DND-41 (cell line): ENCODE measurements at regions not wholly inside any gene's neighbourhood (a gene's known extent, or its start where the extent isn't known, plus 50 kb on each side); places are given as distances from the start of the nearest gene placed in this dataset.

Experiments
- EZH2 ChIP-seq: IDR thresholded peaks from 3 replicates; pipeline ENCODE4 v1.6.1; 2012; ENCODE audit warnings: borderline replicate concordance, low read depth, mild to moderate bottlenecking, moderate library complexity, low read length, inconsistent platforms; ENCODE audit not compliant: severe bottlenecking
- TF ChIP-seq, protein P1 (sequence below): IDR thresholded peaks from 2 replicates; pipeline ENCODE4 v1.5.1; 2012; ENCODE audit warnings: borderline replicate concordance, low read length, moderate library complexity, mild to moderate bottlenecking; ENCODE audit not compliant: poor library complexity, severe bottlenecking; ENCODE audit errors: extremely low read depth

DNA sequence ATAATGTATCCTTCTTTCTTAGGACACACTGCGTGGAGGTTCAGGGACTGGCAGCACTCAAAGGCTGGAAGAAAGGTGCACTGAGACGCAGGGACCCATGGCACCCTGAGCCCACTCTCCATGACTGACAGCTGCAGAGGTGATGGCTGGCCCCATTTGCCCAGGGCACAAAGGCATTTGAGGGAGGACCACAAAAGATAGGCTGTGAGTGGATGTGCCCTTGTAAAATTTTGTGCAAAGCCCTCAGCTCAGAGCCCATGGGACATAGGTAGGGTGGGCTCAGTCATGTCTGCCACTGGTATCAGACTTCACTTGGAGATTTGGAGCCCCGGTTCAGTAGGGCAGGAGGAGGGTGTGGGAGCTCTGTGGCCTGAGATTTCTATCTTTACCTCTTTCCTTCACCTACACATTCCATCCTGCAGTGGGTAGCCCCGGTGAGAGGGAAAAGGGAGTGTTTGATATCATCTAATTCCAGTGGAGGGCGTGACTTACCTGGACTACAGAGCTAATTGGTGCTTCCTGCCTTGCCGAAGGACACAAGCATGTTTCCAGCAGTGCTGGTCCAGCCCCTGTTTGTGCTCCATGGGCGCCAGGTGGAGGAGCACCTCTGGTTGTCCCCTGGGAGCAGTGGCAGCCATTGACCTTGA is 312.2 kb downstream of the EN1 start:
- TF ChIP-seq, protein P1, sequence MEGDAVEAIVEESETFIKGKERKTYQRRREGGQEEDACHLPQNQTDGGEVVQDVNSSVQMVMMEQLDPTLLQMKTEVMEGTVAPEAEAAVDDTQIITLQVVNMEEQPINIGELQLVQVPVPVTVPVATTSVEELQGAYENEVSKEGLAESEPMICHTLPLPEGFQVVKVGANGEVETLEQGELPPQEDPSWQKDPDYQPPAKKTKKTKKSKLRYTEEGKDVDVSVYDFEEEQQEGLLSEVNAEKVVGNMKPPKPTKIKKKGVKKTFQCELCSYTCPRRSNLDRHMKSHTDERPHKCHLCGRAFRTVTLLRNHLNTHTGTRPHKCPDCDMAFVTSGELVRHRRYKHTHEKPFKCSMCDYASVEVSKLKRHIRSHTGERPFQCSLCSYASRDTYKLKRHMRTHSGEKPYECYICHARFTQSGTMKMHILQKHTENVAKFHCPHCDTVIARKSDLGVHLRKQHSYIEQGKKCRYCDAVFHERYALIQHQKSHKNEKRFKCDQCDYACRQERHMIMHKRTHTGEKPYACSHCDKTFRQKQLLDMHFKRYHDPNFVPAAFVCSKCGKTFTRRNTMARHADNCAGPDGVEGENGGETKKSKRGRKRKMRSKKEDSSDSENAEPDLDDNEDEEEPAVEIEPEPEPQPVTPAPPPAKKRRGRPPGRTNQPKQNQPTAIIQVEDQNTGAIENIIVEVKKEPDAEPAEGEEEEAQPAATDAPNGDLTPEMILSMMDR = no peak
- no peak for TF ChIP-seq EZH2
